ENCODE measurements at regions not wholly inside any gene's neighbourhood (a gene's known extent, or its start where the extent isn't known, plus 50 kb on each side); places are given as distances from the start of the nearest gene placed in this dataset.

GRCh38 chr10:9550810-9551209 is 1466.9 kb upstream of the CELF2 start:
- ATAC-seq (no peak), DNase-seq (no peak)
- WGBS (ENCODE audit: insufficient coverage) = no CpG with 5 or more reads among the region's 2 CpGs
- H3K36me3 ChIP-seq (ENCODE audit: control insufficient read depth, insufficient read depth, low read length) = no peaks in the 10 kb centered on the region
- Mint-ChIP-seq H3K27me3 (ENCODE audit: low read depth in 2 of 2) (no peaks in the 10 kb centered on the region), H3K9me3 (peaks cover 5 to 7% of the 10 kb centered on the region in 2 donors), H3K4me3 (no peak overlapping the region), H3K4me1 (no peaks in the 10 kb centered on the region), H3K27ac (no peak overlapping the region), H3K36me3 (no peaks in the 10 kb centered on the region)
- H3K9me3 ChIP-seq (ENCODE audit: control insufficient read depth, insufficient read depth, low read length) = no peaks in the 10 kb centered on the region
- TF ChIP-seq, protein P1, sequence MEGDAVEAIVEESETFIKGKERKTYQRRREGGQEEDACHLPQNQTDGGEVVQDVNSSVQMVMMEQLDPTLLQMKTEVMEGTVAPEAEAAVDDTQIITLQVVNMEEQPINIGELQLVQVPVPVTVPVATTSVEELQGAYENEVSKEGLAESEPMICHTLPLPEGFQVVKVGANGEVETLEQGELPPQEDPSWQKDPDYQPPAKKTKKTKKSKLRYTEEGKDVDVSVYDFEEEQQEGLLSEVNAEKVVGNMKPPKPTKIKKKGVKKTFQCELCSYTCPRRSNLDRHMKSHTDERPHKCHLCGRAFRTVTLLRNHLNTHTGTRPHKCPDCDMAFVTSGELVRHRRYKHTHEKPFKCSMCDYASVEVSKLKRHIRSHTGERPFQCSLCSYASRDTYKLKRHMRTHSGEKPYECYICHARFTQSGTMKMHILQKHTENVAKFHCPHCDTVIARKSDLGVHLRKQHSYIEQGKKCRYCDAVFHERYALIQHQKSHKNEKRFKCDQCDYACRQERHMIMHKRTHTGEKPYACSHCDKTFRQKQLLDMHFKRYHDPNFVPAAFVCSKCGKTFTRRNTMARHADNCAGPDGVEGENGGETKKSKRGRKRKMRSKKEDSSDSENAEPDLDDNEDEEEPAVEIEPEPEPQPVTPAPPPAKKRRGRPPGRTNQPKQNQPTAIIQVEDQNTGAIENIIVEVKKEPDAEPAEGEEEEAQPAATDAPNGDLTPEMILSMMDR (IDR thresholded peaks at IDR 0.05) = no peak
- H3K4me1 ChIP-seq (ENCODE audit: control insufficient read depth, insufficient read depth, low read length) = no peaks in the 10 kb centered on the region
- intact Hi-C loops (cut with micrococcal nuclease) = no loop called here
- no peak overlapping the region for H3K4me3 ChIP-seq (ENCODE audit: low read length)
- no peaks in the 10 kb centered on the region for H3K27me3 ChIP-seq (ENCODE audit: control insufficient read depth, insufficient read depth, low read length)
- H3K27ac ChIP-seq (ENCODE audit: low read length) = no peak overlapping the region

- TF ChIP-seq, protein P1 (IDR thresholded peaks at IDR 0.05) = no peak
- intact Hi-C loops (cut with micrococcal nuclease) = no loop called here
- Histone ChIP-seq H3K27me3 (ENCODE audit: control insufficient read depth, insufficient read depth, low read length) (no peaks in the 10 kb centered on the region), H3K36me3 (ENCODE audit: control insufficient read depth, insufficient read depth, low read length) (no peaks in the 10 kb centered on the region), H3K27ac (ENCODE audit: low read length) (no peak overlapping the region), H3K9me3 (ENCODE audit: control insufficient read depth, insufficient read depth, low read length) (no peaks in the 10 kb centered on the region), H3K4me3 (ENCODE audit: low read length) (no peak overlapping the region), H3K4me1 (ENCODE audit: control insufficient read depth, insufficient read depth, low read length) (no peaks in the 10 kb centered on the region)
- WGBS (ENCODE audit: insufficient coverage) = 40% methylated on average over 1 of the region's 1 CpG
- H3K36me3 Mint-ChIP-seq = no peaks in the 10 kb centered on the region
- no peak overlapping the region for H3K27ac Mint-ChIP-seq
- peaks cover 5 to 7% of the 10 kb centered on the region in 2 donors for H3K9me3 Mint-ChIP-seq
- ATAC-seq (no peak), DNase-seq (no peak)
- H3K27me3 Mint-ChIP-seq (ENCODE audit: low read depth in 2 of 2) = no peaks in the 10 kb centered on the region
- no peaks in the 10 kb centered on the region for H3K4me1 Mint-ChIP-seq
- no peak overlapping the region for H3K4me3 Mint-ChIP-seq
These were observed 1463.4 kb upstream of the CELF2 start for GRCh38 chr10:9554321-9554720.

GRCh38 chr10:9560976-9561375 is 1456.7 kb upstream of the CELF2 start:
- TF ChIP-seq, protein P1 (IDR thresholded peaks at IDR 0.05) = no peak
- Mint-ChIP-seq H3K27ac (no peak overlapping the region), H3K4me3 (no peak overlapping the region), H3K4me1 (no peaks in the 10 kb centered on the region), H3K27me3 (ENCODE audit: low read depth in 2 of 2) (no peaks in the 10 kb centered on the region), H3K9me3 (peaks cover 0 to 2% of the 10 kb centered on the region in 2 donors), H3K36me3 (no peaks in the 10 kb centered on the region)
- Histone ChIP-seq H3K27ac (ENCODE audit: low read length) (no peak overlapping the region), H3K4me3 (ENCODE audit: low read length) (no peak overlapping the region), H3K36me3 (ENCODE audit: control insufficient read depth, insufficient read depth, low read length) (no peaks in the 10 kb centered on the region), H3K4me1 (ENCODE audit: control insufficient read depth, insufficient read depth, low read length) (no peaks in the 10 kb centered on the region), H3K27me3 (ENCODE audit: control insufficient read depth, insufficient read depth, low read length) (no peaks in the 10 kb centered on the region), H3K9me3 (ENCODE audit: control insufficient read depth, insufficient read depth, low read length) (no peaks in the 10 kb centered on the region)
- DNase-seq = no peak
- ATAC-seq = no peak
- WGBS (ENCODE audit: insufficient coverage) = 84% methylated on average over 3 of the region's 3 CpGs
- intact Hi-C loops (cut with micrococcal nuclease) = no loop called here

DNA sequence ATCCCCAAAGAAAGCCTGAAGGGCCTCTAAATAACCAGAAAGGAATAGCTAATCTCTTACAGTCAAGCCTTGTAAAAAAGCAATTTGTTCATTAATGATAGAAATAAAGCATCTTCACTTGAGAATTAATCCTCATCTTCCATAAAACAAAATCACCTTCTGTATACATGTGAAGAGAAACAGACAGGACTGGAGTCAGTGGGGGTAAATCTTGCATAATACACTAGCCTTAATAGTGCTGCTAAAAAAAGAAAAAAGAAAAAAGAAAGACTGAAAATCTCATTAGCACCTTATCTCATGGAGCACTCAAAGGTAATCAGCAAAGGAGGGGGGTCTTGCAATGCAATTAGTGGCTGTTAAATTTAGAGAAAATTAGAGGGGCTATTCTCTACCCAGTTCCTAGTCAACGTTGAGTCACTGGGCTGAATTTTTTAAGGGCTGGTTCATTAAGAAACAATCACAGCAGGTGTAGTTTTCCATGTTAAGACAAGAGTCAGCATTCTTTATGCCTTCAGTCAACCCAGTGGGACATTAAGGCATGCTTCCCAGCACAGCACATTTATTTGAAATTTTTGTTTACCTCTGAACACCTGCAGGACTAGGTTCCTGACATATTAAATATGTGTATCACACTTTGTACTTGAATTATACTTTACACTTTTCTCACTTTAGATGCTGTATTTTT is 1455.7 kb upstream of the CELF2 start:
- H3K27ac ChIP-seq (ENCODE audit: low read length) = no peak overlapping the region
- H3K9me3 ChIP-seq (ENCODE audit: control insufficient read depth, insufficient read depth, low read length) = no peaks in the 10 kb centered on the region
- TF ChIP-seq, protein P1 (IDR thresholded peaks at IDR 0.05) = no peak
- intact Hi-C loops (cut with micrococcal nuclease) = no loop called here
- Mint-ChIP-seq H3K27ac (no peak overlapping the region), H3K9me3 (peaks cover 0 to 2% of the 10 kb centered on the region in 2 donors), H3K4me1 (no peaks in the 10 kb centered on the region), H3K36me3 (no peaks in the 10 kb centered on the region), H3K4me3 (no peak overlapping the region), H3K27me3 (ENCODE audit: low read depth in 2 of 2) (no peaks in the 10 kb centered on the region)
- no peaks in the 10 kb centered on the region for H3K36me3 ChIP-seq (ENCODE audit: control insufficient read depth, insufficient read depth, low read length)
- ATAC-seq (no peak), DNase-seq (no peak)
- H3K4me3 ChIP-seq (ENCODE audit: low read length) = no peak overlapping the region
- H3K4me1 ChIP-seq (ENCODE audit: control insufficient read depth, insufficient read depth, low read length) = no peaks in the 10 kb centered on the region
- H3K27me3 ChIP-seq (ENCODE audit: control insufficient read depth, insufficient read depth, low read length) = no peaks in the 10 kb centered on the region
- WGBS (ENCODE audit: insufficient coverage) = 70% methylated on average over 1 of the region's 1 CpG
